GM19467 (cell line): ENCODE measurements at regions not wholly inside any gene's neighbourhood (a gene's known extent, or its start where the extent isn't known, plus 50 kb on each side); places are given as distances from the start of the nearest gene placed in this dataset.
A peak's percentile ranks its signal among the peaks of the same experiment; 100 is the strongest.

Source experiments
- ATAC-seq: cut with Tn5 transposase; IDR thresholded peaks from one replicate; pipeline ENCODE4 v1.9.1; 2021; ENCODE audit warnings: mild to moderate bottlenecking, moderate library complexity; ENCODE audit not compliant: unreplicated experiment

DNA sequence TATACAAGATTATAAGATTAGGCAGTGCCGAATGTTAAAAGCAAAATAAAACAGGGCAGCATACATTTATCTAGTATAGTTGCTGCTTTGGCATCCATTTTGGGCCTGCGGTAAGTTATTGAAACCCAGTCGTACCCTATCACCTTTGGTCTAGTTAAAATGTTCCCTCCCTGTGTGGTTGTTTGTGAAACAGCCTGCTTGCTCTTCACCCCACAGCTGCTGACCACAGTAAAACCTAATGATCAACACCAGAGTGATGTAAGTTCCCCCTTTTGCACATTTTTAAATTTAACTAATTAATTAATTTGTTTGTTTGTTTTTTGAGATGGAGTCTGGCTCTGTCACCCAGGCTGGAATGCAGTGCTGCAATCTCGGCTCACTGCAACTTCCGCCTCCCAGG, 50.3 kb upstream of the TXNDC5 start:
- peak; percentile 40 for ATAC-seq
